GDM1 (cell line): ENCODE measurements at regions not wholly inside any gene's neighbourhood (a gene's known extent, or its start where the extent isn't known, plus 50 kb on each side); places are given as distances from the start of the nearest gene placed in this dataset.

Source experiments
- DNase-seq: peaks from one replicate; lab custom pipeline; 2025; lab: John Stamatoyannopoulos, UW

GRCh38 chr16:51723036-51723724, 572.1 kb upstream of the SALL1 start:
- no peak for DNase-seq

GRCh38 chr16:51722467-51722866, 571.4 kb upstream of the SALL1 start:
- DNase-seq: no peak

GRCh38 chr16:51719376-51719775, 568.3 kb upstream of the SALL1 start:
- DNase-seq: no peak

- no peak for DNase-seq
Observed at GRCh38 chr16:51716195-51716594, 565.1 kb upstream of the SALL1 start.

- no peak for DNase-seq
Observed at GRCh38 chr16:51713502-51713901, 562.4 kb upstream of the SALL1 start.

GRCh38 chr16:51710905-51711563, 560.0 kb upstream of the SALL1 start:
- DNase-seq: no peak

- DNase-seq: no peak
Observed at GRCh38 chr16:51710186-51710585, 559.1 kb upstream of the SALL1 start.

- DNase-seq: no peak
Observed at GRCh38 chr16:51708861-51709260, 557.8 kb upstream of the SALL1 start.

GRCh38 chr16:51707666-51708065, 556.6 kb upstream of the SALL1 start:
- DNase-seq: no peak

GRCh38 chr16:51705142-51705541, 554.1 kb upstream of the SALL1 start:
- no peak for DNase-seq

GRCh38 chr16:51701025-51701424, 550.0 kb upstream of the SALL1 start:
- DNase-seq: no peak

GRCh38 chr16:51699686-51700396, 548.8 kb upstream of the SALL1 start:
- no peak for DNase-seq

GRCh38 chr16:51698647-51699046, 547.6 kb upstream of the SALL1 start:
- no peak for DNase-seq

- DNase-seq: no peak
Observed at GRCh38 chr16:51697454-51697853, 546.4 kb upstream of the SALL1 start.

- DNase-seq: no peak
Observed at GRCh38 chr16:51696376-51696775, 545.3 kb upstream of the SALL1 start.

GRCh38 chr16:51691109-51691508, 540.0 kb upstream of the SALL1 start:
- DNase-seq: no peak

GRCh38 chr16:51685498-51685897, 534.4 kb upstream of the SALL1 start:
- DNase-seq: no peak

GRCh38 chr16:51683882-51684281, 532.8 kb upstream of the SALL1 start:
- no peak for DNase-seq

GRCh38 chr16:51682905-51683304, 531.8 kb upstream of the SALL1 start:
- no peak for DNase-seq

GRCh38 chr16:51674615-51675014, 523.5 kb upstream of the SALL1 start:
- no peak for DNase-seq

GRCh38 chr16:51670527-51670926, 519.5 kb upstream of the SALL1 start:
- no peak for DNase-seq

- DNase-seq: no peak
Observed at GRCh38 chr16:51666821-51667220, 515.8 kb upstream of the SALL1 start.

- no peak for DNase-seq
Observed at GRCh38 chr16:51666074-51666473, 515.0 kb upstream of the SALL1 start.
